ENCODE measurements at regions not wholly inside any gene's neighbourhood (a gene's known extent, or its start where the extent isn't known, plus 50 kb on each side); places are given as distances from the start of the nearest gene placed in this dataset.

GRCh38 chr20:19112828-19113227, 99.6 kb upstream of the SLC24A3 start:
- TF ChIP-seq USF2 (CRISPR knock-in tag; IDR thresholded peaks at IDR 0.05): no peak
- no peak for TF ChIP-seq ELF4 (CRISPR knock-in tag; IDR thresholded peaks at IDR 0.05; ENCODE audit: low read depth)
- TF ChIP-seq ETV6 (CRISPR knock-in tag; IDR thresholded peaks at IDR 0.05): no peak
- TF ChIP-seq CTCF (IDR thresholded peaks at IDR 0.05): no peak
- no peak for TF ChIP-seq CBFB (CRISPR knock-in tag; IDR thresholded peaks at IDR 0.05; ENCODE audit: low read depth)
- no peak for TF ChIP-seq IRF2 (CRISPR knock-in tag; IDR thresholded peaks at IDR 0.05; ENCODE audit: borderline replicate concordance, low read depth)
- no peak for TF ChIP-seq ATF3 (CRISPR knock-in tag; conservative IDR thresholded peaks at IDR 0.05)
- no peak for TF ChIP-seq TEAD4 (CRISPR knock-in tag; IDR thresholded peaks at IDR 0.05)
- TF ChIP-seq CREB1 (CRISPR knock-in tag; IDR thresholded peaks at IDR 0.05): no peak
- no peak for TF ChIP-seq NFYB (CRISPR knock-in tag; conservative IDR thresholded peaks at IDR 0.05; ENCODE audit: low read depth)
- no peak for TF ChIP-seq ZNF263 (CRISPR knock-in tag; IDR thresholded peaks at IDR 0.05; ENCODE audit: low read depth)
- TF ChIP-seq NR1H2 (CRISPR knock-in tag; IDR thresholded peaks at IDR 0.05): no peak
- TF ChIP-seq ZNF121 (CRISPR knock-in tag; IDR thresholded peaks at IDR 0.05): no peak

All from WTC11 (cell line).